Caco-2 (cell line): ENCODE measurements at regions not wholly inside any gene's neighbourhood (a gene's known extent, or its start where the extent isn't known, plus 50 kb on each side); places are given as distances from the start of the nearest gene placed in this dataset.

Source experiments
- BruUV-seq: library from RNA; stranded (reverse); fragments of 400-500 nt; replicated peaks from 2 replicates; lab custom pipeline; 2021; lab: Mats Ljungman, UMichigan
- CTCF ChIA-PET: fragments of 300-600 bp; sonication (Branson Sonifier 250); formaldehyde crosslinking; loops from one replicate; lab custom pipeline; 2022; ENCODE audit warnings: antibody characterized with exemption; lab: Charles Lee
- POLR2A ChIA-PET: fragments of 300-600 bp; sonication (Branson Sonifier 250); formaldehyde crosslinking; loops from one replicate; lab custom pipeline; 2022; ENCODE audit warnings: antibody characterized with exemption; lab: Charles Lee
- DNase-seq, 2 experiments: peaks; one replicate each; pipeline versions ENCODE4 v3.0.0 to v3.0.0-alpha.2; 2020 to 2022
- H3K27me3 ChIP-seq: replicated peaks from 2 replicates; pipeline ENCODE4 v1.6.0; 2011; ENCODE audit warnings: low read length; ENCODE audit not compliant: control insufficient read depth, insufficient read depth
- H3K36me3 ChIP-seq: 2 replicates; pipeline ENCODE4 v1.5.1; 2011; ENCODE audit warnings: low read length; ENCODE audit not compliant: control insufficient read depth, insufficient read depth
- H3K4me1 ChIP-seq: fragments of 250-450 bp; sonication (Bioruptor Pico); 2 replicates; pipeline ENCODE4 v1.5.1; 2020; ENCODE audit warnings: mild to moderate bottlenecking
- H3K4me3 ChIP-seq: 2 replicates; pipeline ENCODE4 v1.5.1; 2011; ENCODE audit warnings: low read depth, mild to moderate bottlenecking, control low read depth, low read length
- H3K9me3 ChIP-seq: fragments of 250-450 bp; sonication (Bioruptor Pico); 2 replicates; pipeline ENCODE4 v1.5.1; 2020; ENCODE audit warnings: mild to moderate bottlenecking, moderate library complexity
- H3K27ac Mint-ChIP-seq: one replicate; pipeline ENCODE4 v1.8.0; 2022; ENCODE audit warnings: mixed read lengths; ENCODE audit not compliant: unreplicated experiment
- H3K27me3 Mint-ChIP-seq: one replicate; pipeline ENCODE4 v1.8.0; 2022; ENCODE audit warnings: mixed read lengths; ENCODE audit not compliant: insufficient read depth, unreplicated experiment
- H3K36me3 Mint-ChIP-seq: one replicate; pipeline ENCODE4 v1.8.0; 2022; ENCODE audit warnings: mild to moderate bottlenecking, mixed read lengths; ENCODE audit not compliant: insufficient read depth, unreplicated experiment
- H3K4me1 Mint-ChIP-seq: one replicate; pipeline ENCODE4 v1.8.0; 2022; ENCODE audit warnings: low read depth, mixed read lengths; ENCODE audit not compliant: unreplicated experiment
- H3K4me3 Mint-ChIP-seq: one replicate; pipeline ENCODE4 v1.8.0; 2022; ENCODE audit warnings: mild to moderate bottlenecking, moderate library complexity, mixed read lengths; ENCODE audit not compliant: unreplicated experiment
- H3K9me3 Mint-ChIP-seq: one replicate; pipeline ENCODE4 v1.8.0; 2022; ENCODE audit warnings: mixed read lengths; ENCODE audit not compliant: unreplicated experiment
- intact Hi-C: fragments of 100-400 bp; cut with micrococcal nuclease; formaldehyde crosslinking; loops from one replicate; pipeline ENCODE4 v1.10.0; 2022; ENCODE audit not compliant: unreplicated experiment
- TF ChIP-seq, protein P1 (sequence below), 2 experiments: fragments of 200-600 bp in 1 of 2; IDR thresholded peaks; 1 replicate in 1 of 2; 2 replicates in 1 of 2; pipeline versions ENCODE4 v1.5.1 to v1.8.0; 2011 to 2022; ENCODE audit warnings: antibody characterized with exemption in 1 of 2, control low read depth in 1 of 2, inconsistent platforms in 1 of 2, low read depth in 1 of 2, low read length in 1 of 2, mild to moderate bottlenecking in 1 of 2, moderate library complexity in 1 of 2; ENCODE audit not compliant: insufficient read depth in 1 of 2, severe bottlenecking in 1 of 2, unreplicated experiment in 1 of 2

DNA sequence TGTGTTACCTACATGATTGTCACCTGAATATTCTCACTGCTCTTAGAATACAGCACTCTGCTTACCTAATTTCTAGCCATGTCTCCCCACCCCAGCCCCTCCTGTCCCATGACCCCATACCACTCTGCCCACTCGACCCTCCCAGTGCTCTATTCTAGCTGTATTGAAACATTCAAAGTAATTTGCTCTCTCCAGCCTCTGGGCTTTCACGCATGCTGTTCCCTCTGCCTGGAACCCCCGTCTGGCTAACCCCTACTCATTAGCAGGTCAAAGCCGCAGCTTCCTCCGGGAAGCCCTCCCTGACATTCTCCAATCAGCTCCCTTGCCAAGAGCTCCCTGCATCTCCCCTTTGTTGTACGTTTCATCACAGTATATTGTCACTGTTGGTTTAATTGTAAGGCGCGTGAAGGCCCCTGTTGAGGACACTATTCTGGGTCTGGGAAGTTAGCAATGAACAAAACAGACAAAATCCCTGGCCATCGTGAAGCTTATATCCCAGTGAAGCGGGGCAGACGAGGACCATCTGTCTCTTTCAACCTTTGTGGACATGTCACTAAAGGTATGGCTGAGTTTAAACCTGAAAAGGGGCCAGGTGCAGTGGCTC lies 72.3 kb upstream of the LHX1 start:
- peaks cover 13% of the 10 kb centered on the region for H3K27me3 Mint-ChIP-seq
- intact Hi-C loops: no loop called here

DNA sequence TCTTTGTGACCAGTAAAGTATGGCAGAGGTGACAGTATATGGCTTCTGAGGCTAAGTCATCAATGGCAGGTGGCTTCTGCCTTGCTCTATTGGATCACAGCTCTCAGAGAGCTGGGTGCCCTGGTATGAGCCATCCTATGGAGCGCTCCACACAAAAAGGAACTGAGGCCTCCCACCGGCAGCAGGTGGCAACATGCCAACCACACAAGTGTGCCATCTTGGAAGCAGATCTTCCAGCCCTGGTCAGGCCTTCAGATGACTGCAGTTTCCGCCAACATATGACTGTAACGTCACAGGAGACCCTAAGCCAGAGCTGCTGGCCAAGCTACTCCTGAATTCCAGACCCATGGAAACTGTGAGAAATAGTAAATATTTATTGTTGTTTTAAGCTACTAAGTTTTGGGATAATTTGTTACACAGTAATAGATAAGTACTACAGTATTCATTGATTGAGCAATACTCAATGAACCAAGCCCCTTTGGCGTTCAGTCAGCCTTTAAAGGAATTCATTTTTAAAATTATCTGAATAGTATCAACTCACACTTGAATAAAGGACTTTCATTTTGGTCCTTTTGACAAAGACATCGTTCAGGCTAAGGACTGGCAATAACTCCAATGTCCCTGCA lies 69.4 kb upstream of the LHX1 start:
- DNase-seq: no peak
- CTCF ChIA-PET: no interaction called here
- H3K4me1 Mint-ChIP-seq: no peaks in the 10 kb centered on the region

More for the DNA sequence above, 72.3 kb upstream of the LHX1 start:
- POLR2A ChIA-PET: no interaction called here
- Histone ChIP-seq H3K27me3 (no peaks in the 10 kb centered on the region), H3K36me3 (no peaks in the 10 kb centered on the region), H3K4me1 (peaks cover 4% of the 10 kb centered on the region; the same call in 1 of the 2 replicates), H3K9me3 (no peaks in the 10 kb centered on the region), H3K4me3 (no peak overlapping the region)
- H3K4me1 Mint-ChIP-seq: no peaks in the 10 kb centered on the region
- DNase-seq: no peak
- BruUV-seq: no TSS peak
- no peaks in the 10 kb centered on the region for H3K36me3 Mint-ChIP-seq
- TF ChIP-seq, protein P1, sequence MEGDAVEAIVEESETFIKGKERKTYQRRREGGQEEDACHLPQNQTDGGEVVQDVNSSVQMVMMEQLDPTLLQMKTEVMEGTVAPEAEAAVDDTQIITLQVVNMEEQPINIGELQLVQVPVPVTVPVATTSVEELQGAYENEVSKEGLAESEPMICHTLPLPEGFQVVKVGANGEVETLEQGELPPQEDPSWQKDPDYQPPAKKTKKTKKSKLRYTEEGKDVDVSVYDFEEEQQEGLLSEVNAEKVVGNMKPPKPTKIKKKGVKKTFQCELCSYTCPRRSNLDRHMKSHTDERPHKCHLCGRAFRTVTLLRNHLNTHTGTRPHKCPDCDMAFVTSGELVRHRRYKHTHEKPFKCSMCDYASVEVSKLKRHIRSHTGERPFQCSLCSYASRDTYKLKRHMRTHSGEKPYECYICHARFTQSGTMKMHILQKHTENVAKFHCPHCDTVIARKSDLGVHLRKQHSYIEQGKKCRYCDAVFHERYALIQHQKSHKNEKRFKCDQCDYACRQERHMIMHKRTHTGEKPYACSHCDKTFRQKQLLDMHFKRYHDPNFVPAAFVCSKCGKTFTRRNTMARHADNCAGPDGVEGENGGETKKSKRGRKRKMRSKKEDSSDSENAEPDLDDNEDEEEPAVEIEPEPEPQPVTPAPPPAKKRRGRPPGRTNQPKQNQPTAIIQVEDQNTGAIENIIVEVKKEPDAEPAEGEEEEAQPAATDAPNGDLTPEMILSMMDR (IDR thresholded peaks at IDR 0.05; ENCODE audit: insufficient read depth in 1 of 2, low read depth in 1 of 2, low read length in 1 of 2, severe bottlenecking in 1 of 2, unreplicated experiment in 1 of 2): no peak
- CTCF ChIA-PET: no interaction called here
- no peak overlapping the region for H3K27ac Mint-ChIP-seq
- no peaks in the 10 kb centered on the region for H3K9me3 Mint-ChIP-seq
- H3K4me3 Mint-ChIP-seq: no peak overlapping the region

DNA sequence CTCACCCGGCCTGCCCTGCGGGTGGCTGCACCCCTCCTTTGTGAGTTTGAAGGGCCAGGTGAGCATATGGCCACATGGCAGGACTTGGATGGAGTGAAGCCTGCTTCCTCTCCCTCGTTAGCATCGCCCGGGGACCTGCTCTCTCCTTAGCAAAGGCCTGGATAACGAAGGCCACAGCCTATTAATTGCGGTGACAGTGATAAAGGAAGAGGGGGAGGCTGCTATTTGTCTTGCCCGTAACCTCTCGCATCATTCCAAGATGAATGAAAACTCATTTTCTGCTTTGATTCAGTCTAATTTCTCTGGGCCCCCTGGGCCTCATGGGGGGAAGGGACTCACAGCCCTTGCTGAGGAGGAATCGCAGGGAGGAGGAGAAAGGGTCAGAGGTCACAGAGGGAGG lies 68.5 kb upstream of the LHX1 start:
- TF ChIP-seq, protein P1 (IDR thresholded peaks at IDR 0.05; ENCODE audit: insufficient read depth in 1 of 2, low read depth in 1 of 2, low read length in 1 of 2, severe bottlenecking in 1 of 2, unreplicated experiment in 1 of 2): no peak
- Mint-ChIP-seq H3K9me3 (no peaks in the 10 kb centered on the region), H3K27me3 (peaks cover 10% of the 10 kb centered on the region), H3K27ac (no peak overlapping the region), H3K36me3 (no peaks in the 10 kb centered on the region), H3K4me1 (no peaks in the 10 kb centered on the region), H3K4me3 (no peak overlapping the region)
- CTCF ChIA-PET: no interaction called here
- no peak for DNase-seq
- no peaks in the 10 kb centered on the region for H3K36me3 ChIP-seq
- intact Hi-C loops: no loop called here
- H3K4me1 ChIP-seq: no peaks in the 10 kb centered on the region
- H3K27me3 ChIP-seq: no peaks in the 10 kb centered on the region
- BruUV-seq: no TSS peak
- 0 out of 2 replicates have a peak, but pooled peaks cover 5% of the 10 kb centered on the region for H3K9me3 ChIP-seq
- POLR2A ChIA-PET: no interaction called here
- H3K4me3 ChIP-seq: no peak overlapping the region

More for the DNA sequence above, 69.4 kb upstream of the LHX1 start:
- TF ChIP-seq, protein P1 (IDR thresholded peaks at IDR 0.05; ENCODE audit: insufficient read depth in 1 of 2, low read depth in 1 of 2, low read length in 1 of 2, severe bottlenecking in 1 of 2, unreplicated experiment in 1 of 2): no peak
- no peaks in the 10 kb centered on the region for H3K27me3 ChIP-seq
- H3K9me3 ChIP-seq: 0 out of 2 replicates have a peak, but pooled peaks cover 4% of the 10 kb centered on the region
- H3K4me3 Mint-ChIP-seq: no peak overlapping the region
- H3K27ac Mint-ChIP-seq: no peak overlapping the region
- no TSS peak for BruUV-seq
- H3K4me3 ChIP-seq: no peak overlapping the region
- H3K27me3 Mint-ChIP-seq: peaks cover 10% of the 10 kb centered on the region
- H3K36me3 Mint-ChIP-seq: no peaks in the 10 kb centered on the region
- no peaks in the 10 kb centered on the region for H3K36me3 ChIP-seq
- POLR2A ChIA-PET: no interaction called here
- H3K9me3 Mint-ChIP-seq: no peaks in the 10 kb centered on the region
- intact Hi-C loops: no loop called here
- no peaks in the 10 kb centered on the region for H3K4me1 ChIP-seq
